GM18909 (cell line): ENCODE measurements at regions not wholly inside any gene's neighbourhood (a gene's known extent, or its start where the extent isn't known, plus 50 kb on each side); places are given as distances from the start of the nearest gene placed in this dataset.
"Not testable (repeated sequence)": the region's sequence is repeated elsewhere in the genome, so short reads cannot be mapped to it uniquely, and the experiment has no call there.

Experiments
- ATAC-seq: cut with Tn5 transposase; IDR thresholded peaks from one replicate; pipeline ENCODE4 v1.9.1; 2021; ENCODE audit warnings: mild to moderate bottlenecking; ENCODE audit not compliant: unreplicated experiment, poor library complexity

GRCh38 chr1:103469801-103470200, 55.7 kb upstream of the RNPC3 start:
- no peak for ATAC-seq

DNA sequence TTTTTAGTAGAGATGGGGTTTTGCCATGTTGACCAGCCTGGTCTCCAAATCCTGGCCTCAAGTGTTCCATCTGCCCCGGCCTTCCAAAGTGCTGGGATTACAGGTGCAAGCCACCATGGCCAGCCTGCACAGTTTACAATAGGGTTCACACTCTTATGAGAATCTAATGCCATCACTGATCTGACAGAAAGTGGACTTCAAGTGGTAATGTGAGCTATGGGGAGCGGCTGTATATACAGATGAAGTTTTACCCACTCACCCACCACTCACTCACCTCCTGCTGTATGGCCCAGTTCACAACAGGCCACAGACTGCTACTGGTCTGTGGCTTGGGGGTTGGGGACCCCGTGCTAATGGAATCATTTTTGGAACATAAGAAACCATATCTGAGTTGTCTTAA, 58.4 kb upstream of the RNPC3 start:
- no peak for ATAC-seq

DNA sequence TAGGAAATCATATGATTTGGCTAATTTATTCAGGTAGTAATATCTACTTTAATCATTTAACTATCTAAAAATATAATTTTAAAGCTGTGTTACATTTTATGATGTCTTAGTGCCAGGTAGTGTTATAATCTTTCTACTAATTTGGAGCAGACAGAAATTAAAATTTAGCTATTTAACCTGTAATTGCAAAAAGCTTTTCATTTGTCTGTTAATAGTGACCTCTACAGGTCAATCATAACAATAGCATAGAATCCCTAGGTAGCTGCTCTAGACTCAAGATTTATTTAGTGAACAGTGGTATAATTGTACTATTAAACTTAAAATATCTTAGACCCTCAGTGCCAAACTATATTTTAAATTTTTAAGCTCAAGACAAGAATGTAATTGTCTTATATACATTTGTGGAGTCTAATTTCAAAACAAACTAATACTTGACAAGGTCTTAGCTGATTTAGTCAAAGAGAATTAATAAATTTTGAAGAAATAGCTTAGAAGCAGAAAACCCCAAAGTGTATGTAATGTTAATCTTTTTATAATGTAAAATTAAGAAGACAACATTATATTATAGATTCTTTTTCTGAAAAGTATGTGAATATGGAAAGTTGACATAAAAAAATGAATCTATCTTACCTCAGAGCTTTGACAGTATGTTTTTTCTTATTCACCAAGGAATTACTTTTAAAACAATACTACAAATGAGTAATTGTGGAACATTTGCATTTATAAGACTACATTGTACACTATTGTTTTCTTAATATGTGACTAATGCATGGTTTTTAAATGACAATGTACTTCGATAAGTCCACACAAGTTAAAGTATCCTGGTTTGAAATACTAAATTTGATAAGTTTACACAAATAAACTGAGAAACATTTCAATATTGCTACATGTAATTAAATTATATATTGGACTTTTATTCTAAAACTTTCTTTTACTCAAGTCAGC, 64.1 kb upstream of the RNPC3 start:
- peak; percentile 72 for ATAC-seq

GRCh38 chr1:103460511-103460910, 65.0 kb upstream of the RNPC3 start:
- no peak for ATAC-seq

GRCh38 chr1:103459346-103459745, 66.2 kb upstream of the RNPC3 start:
- ATAC-seq: no peak

- ATAC-seq: no peak
Measured at GRCh38 chr1:103457886-103458455, 67.5 kb upstream of the RNPC3 start.

DNA sequence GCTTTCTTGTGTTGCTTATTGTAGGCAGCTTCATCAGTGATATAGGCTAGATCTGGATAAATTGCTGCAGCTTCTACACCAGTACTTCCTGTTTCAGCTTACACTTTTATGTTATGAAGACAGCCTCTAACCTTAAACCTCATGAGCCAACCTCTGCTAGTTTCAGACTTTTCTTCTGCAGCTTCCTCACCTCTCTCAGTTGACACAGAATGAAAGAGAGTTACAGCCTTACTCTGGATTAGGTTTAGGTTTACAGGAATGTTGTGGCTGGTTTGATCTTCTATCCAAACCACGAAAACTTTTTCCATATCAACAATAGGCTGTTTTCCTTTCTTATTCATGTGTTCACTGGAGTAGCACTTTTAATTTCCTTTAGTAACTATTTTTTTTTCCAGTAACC, 76.9 kb upstream of the RNPC3 start:
- peak; percentile 44 for ATAC-seq

DNA sequence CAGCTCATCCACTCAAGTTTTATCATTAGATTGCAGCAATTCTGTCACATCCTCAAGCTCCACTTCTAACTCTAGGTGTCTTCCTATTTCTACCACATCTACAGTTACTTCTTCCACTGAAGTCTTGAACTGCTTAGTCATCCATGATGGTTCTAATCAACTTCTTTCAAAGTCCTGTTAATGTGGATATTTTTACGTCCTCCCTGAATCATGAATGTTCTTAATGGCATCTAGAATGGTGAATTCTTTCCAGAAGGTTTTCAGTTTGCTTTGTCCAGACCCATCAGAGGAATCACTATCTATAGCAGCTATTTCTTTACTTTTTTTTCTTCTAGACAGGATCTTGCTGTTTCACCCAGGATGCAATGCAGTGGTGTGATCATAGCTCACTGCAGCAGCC, 78.0 kb upstream of the RNPC3 start:
- no peak for ATAC-seq

GRCh38 chr1:103441342-103441741, 84.2 kb upstream of the RNPC3 start:
- ATAC-seq: no peak

DNA sequence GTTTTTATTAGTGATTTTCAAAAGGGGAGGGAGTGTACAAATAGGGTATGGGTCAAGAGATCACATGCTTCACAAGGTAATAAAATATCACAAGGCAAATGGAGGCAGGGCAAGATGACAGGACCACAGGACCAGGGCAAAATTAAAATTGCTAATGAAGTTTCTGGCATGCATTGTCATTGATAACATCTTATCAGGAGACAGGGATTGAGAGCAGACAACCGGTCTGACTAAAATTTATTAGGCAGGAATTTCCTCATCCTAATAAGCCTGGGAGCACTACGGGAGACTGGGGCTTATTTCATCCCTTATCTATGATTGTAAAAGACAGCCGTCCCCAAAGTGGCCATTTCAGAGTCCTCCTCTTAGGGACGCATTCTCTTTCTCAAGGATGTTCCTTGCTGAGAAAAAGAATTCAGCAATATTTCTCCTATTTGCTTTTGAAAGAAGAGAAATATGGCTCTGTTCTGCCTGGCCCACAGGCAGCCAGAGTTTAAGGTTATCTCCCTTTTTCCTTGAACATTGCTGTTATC, 88.9 kb upstream of the RNPC3 start:
- ATAC-seq: not testable (repeated sequence)

- no peak for ATAC-seq
Measured at GRCh38 chr1:103435443-103435842, 90.1 kb upstream of the RNPC3 start.

DNA sequence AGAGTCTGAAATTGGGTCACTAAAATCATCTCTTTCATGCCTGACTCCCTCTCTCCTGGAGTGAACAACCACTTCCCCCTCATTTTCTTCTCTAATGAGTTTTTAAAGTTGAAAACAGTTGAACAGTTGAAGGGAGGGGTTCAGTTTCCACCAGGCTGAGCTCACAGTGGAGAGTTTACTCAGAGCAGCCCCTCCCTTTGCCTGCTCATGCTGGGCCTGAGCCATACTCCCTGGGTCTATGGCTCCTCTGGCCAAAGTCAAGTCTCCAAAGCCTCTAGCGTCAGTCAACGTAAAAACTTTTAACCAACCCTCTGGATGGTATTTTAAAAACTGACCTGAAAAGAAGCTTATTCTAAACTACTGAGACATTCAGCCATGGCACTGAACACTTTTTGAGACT, 100.8 kb upstream of the RNPC3 start:
- no peak for ATAC-seq

DNA sequence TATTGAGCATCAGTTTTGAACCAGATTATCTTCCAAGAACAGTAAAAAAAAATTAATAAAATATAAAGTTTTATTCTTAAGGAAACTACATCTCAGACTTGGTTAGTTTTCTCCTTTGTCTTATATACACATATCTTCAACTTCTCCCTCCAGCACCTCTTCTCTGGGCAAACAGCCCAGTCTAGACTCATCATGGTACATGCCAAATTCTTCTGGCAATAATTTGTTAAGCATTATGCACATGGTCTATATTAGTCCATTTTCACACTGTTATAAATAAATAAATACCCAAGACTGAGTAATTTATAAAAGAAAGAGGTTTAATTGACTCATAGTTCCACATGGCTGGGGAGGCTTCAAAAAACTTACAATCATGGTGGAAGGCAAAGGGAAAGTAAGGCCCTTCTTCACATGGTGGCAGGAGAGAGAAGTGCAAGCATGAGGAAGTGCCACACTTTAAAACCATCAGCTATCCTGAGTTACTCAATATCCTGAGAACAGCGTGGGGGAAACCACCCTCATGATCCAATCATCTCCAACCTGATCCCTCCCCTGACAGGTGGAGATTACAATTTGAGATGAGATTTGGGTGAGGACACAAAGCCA, 108.7 kb upstream of the RNPC3 start:
- no peak for ATAC-seq

- no peak for ATAC-seq
Measured at GRCh38 chr1:103387898-103388297, 137.6 kb upstream of the RNPC3 start.

GRCh38 chr1:103373991-103374390, 151.5 kb upstream of the RNPC3 start:
- ATAC-seq: no peak

GRCh38 chr1:103372866-103373265, 152.6 kb upstream of the RNPC3 start:
- no peak for ATAC-seq

DNA sequence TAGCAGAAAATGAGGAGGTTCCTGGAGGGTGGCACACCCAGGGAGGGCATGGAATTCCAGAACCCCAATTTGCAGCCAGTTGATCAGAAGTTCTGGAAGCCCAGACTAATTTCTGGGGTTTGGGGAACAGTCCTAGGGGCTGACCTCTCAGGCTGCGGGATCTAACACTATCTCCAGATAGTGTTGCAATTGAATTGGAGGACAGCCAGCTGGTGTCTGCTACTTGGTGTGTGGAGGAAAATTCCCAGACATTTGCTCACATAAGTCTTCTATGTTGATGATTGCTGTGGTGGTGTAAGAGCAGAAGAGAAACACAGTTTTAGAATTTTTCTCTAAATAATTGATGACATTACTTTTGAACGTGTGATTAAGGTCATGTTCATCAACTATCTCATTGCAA, 154.3 kb upstream of the RNPC3 start:
- ATAC-seq: no peak

- ATAC-seq: no peak
Measured at GRCh38 chr1:103367186-103367585, 158.3 kb upstream of the RNPC3 start.

GRCh38 chr1:103365860-103366569, 159.5 kb upstream of the RNPC3 start:
- no peak for ATAC-seq

- ATAC-seq: no peak
Measured at GRCh38 chr1:103363008-103363365, 162.5 kb upstream of the RNPC3 start.
